GM12878 (cell line): ENCODE measurements at regions not wholly inside any gene's neighbourhood (a gene's known extent, or its start where the extent isn't known, plus 50 kb on each side); places are given as distances from the start of the nearest gene placed in this dataset.

Source experiments
- ATAC-seq: fragments of 200-7000 bp; cut with Tn5 transposase; 3 replicates; pipeline ENCODE4 v1.9.1; 2020; ENCODE audit warnings: mild to moderate bottlenecking, moderate library complexity
- BruUV-seq: library from RNA; stranded (reverse); fragments of 400-500 nt; replicated peaks from 2 replicates; lab custom pipeline; 2021; lab: Mats Ljungman, UMichigan
- CTCF ChIA-PET: fragments of 300-600 bp; sonication (Branson Sonifier 250); formaldehyde crosslinking; extraction: SDS; loops from one replicate; lab custom pipeline; 2021; ENCODE audit warnings: inconsistent platforms; lab: Yijun Ruan, JAX
- POLR2A ChIA-PET: fragments of 350-600 bp; formaldehyde crosslinking; extraction: SDS; loops from one replicate; lab custom pipeline; 2021; ENCODE audit warnings: inconsistent platforms; lab: Charles Lee
- RAD21 ChIA-PET: fragments of 300-600 bp; sonication (Branson Sonifier 250); formaldehyde crosslinking; loops from one replicate; lab custom pipeline; 2023; ENCODE audit warnings: antibody characterized with exemption; ENCODE audit not compliant: unreplicated experiment; lab: Charles Lee
- SMC1A ChIA-PET: fragments of 300-600 bp; sonication (Branson Sonifier 250); formaldehyde crosslinking; loops from one replicate; lab custom pipeline; 2023; ENCODE audit not compliant: unreplicated experiment, uncharacterized antibody; lab: Charles Lee
- DNase-seq: peaks from one replicate; pipeline ENCODE4 v3.0.0-alpha.2; 2011; ENCODE audit warnings: low read depth, low spot score
- FAIRE-seq: peaks from 3 replicates; lab custom pipeline; 2011; peaks lifted over from hg19 to GRCh38; lab: Jason Lieb, UNC
- H2AFZ ChIP-seq: 2 replicates; pipeline ENCODE4 v1.6.0; 2011; ENCODE audit warnings: low read depth, low read length, control low read depth; ENCODE audit not compliant: control insufficient read depth
- H3K27ac ChIP-seq: 2 replicates; pipeline ENCODE4 v1.5.1; 2011; ENCODE audit warnings: control low read depth; ENCODE audit not compliant: control insufficient read depth, insufficient read depth
- H3K27me3 ChIP-seq, 2 experiments: replicated peaks in 1 of 2; 2 replicates each; pipeline versions ENCODE4 v1.6.0 to v1.6.1; 2011; ENCODE audit warnings: low read length in 1 of 2; ENCODE audit not compliant: control insufficient read depth in 2 of 2, insufficient read depth in 2 of 2
- H3K36me3 ChIP-seq, 2 experiments: 2 replicates each; pipeline ENCODE4 v1.5.1; 2011; ENCODE audit warnings: low read length in 1 of 2; ENCODE audit not compliant: control insufficient read depth in 2 of 2, insufficient read depth in 2 of 2
- H3K4me1 ChIP-seq: 2 replicates; pipeline ENCODE4 v1.6.1; 2011; ENCODE audit warnings: mild to moderate bottlenecking, low read length, moderate library complexity, mixed read lengths; ENCODE audit not compliant: control insufficient read depth, insufficient read depth
- H3K4me2 ChIP-seq: 2 replicates; pipeline ENCODE4 v1.6.0; 2011; ENCODE audit warnings: control low read depth; ENCODE audit not compliant: control insufficient read depth, insufficient read depth
- H3K4me3 ChIP-seq: fragments of 200-600 bp; sonication (generic); 2 replicates; pipeline ENCODE4 v1.5.1; 2016
- H3K79me2 ChIP-seq: 2 replicates; pipeline ENCODE4 v1.6.0; 2011; ENCODE audit warnings: low read length; ENCODE audit not compliant: control insufficient read depth, insufficient read depth
- H3K9ac ChIP-seq: 2 replicates; pipeline ENCODE4 v1.8.0; 2011; ENCODE audit warnings: low read length, control low read depth, mixed read lengths; ENCODE audit not compliant: control insufficient read depth, insufficient read depth
- H3K9me3 ChIP-seq: replicated peaks from 3 replicates; pipeline ENCODE4 v1.5.1; 2011; ENCODE audit warnings: mild to moderate bottlenecking, low read length; ENCODE audit not compliant: control insufficient read depth, insufficient read depth
- H4K20me1 ChIP-seq: 2 replicates; pipeline ENCODE4 v1.6.0; 2011; ENCODE audit not compliant: control insufficient read depth, insufficient read depth
- BACH1 ChIP-seq: fragments of 450-650 bp; IDR thresholded peaks from 2 replicates; pipeline ENCODE4 v1.6.1; 2017; ENCODE audit warnings: mild to moderate bottlenecking, borderline replicate concordance
- CEBPZ ChIP-seq: fragments of 150-350 bp; IDR thresholded peaks from 2 replicates; pipeline ENCODE4 v1.6.1; 2016; ENCODE audit warnings: low read depth, low read length
- NR2C2 ChIP-seq: IDR thresholded peaks from 2 replicates; pipeline ENCODE4 v1.6.1; 2011; ENCODE audit warnings: borderline replicate concordance, low read depth; ENCODE audit not compliant: control insufficient read depth, insufficient read length
- SKIL ChIP-seq: fragments of 450-650 bp; IDR thresholded peaks from 2 replicates; pipeline ENCODE4 v1.6.1; 2017; ENCODE audit warnings: mild to moderate bottlenecking, low read depth, inconsistent platforms; ENCODE audit not compliant: poor library complexity, severe bottlenecking
- SREBF2 ChIP-seq: IDR thresholded peaks from 2 replicates; pipeline ENCODE4 v1.6.1; 2012; ENCODE audit warnings: mild to moderate bottlenecking, low read length
- SUZ12 ChIP-seq: fragments of 200-600 bp; sonication (generic); IDR thresholded peaks from one replicate; pipeline ENCODE4 v1.6.1; 2018; ENCODE audit warnings: antibody characterized with exemption, mild to moderate bottlenecking; ENCODE audit not compliant: unreplicated experiment
- ZNF622 ChIP-seq: fragments of 450-650 bp; IDR thresholded peaks from 2 replicates; pipeline ENCODE4 v1.6.1; 2017; ENCODE audit warnings: mild to moderate bottlenecking, inconsistent platforms
- ZSCAN29 ChIP-seq: fragments of 450-650 bp; IDR thresholded peaks from 2 replicates; pipeline ENCODE4 v1.6.1; 2017; ENCODE audit warnings: mild to moderate bottlenecking, moderate library complexity
- WGBS: methylation state at CpG from one replicate; pipeline ENCODE4 v1.1.6; 2016; ENCODE audit warnings: low lambda C conversion rate; ENCODE audit not compliant: insufficient replicate concordance, insufficient coverage; ENCODE audit errors: missing lambda C conversion rate; 5-methylcytosine and 5-hydroxymethylcytosine counted together
- in situ Hi-C: fragments of 300-500 bp; cut with MboI; formaldehyde crosslinking; loops from 9 replicates; pipeline ENCODE4 v1.14.3; 2018; ENCODE audit warnings: mixed read lengths
- intact Hi-C: fragments of 100-400 bp; cut with micrococcal nuclease; formaldehyde crosslinking; loops from one replicate; pipeline ENCODE4 v1.14.2; 2022; ENCODE audit not compliant: unreplicated experiment

DNA sequence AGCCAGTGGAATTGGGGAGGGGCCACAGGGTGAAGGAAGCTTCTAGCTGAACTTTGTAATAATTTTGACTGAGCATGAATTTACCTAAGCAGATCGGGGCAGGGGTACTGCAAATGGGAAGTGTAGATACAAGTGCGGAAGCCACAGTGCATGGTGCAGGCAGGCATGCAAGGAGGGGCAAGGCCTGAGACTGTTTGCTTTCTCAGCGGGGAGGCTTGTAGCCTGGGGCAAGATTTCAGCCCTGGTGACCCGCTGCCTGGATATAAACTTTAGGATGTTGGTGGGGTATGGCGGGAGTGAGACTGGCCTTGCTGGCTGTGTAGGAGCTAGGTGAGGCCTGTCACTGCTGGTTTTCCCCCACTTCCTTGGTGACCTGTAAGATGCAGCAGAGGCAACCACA lies 266.4 kb upstream of the PREP start:
- ChIA-PET RAD21 (no interaction called here), SMC1A (interaction anchor here (2.2 kb wide), 1 partner anchor 138 kb away, joined by 5 read pairs; no protein-coding TSS in a partner anchor), CTCF (no interaction called here), POLR2A (interaction anchor here (1.4 kb wide), 1 partner anchor 19 kb away, joined by 4 read pairs; no protein-coding TSS in a partner anchor)
- no peak overlapping the region for H2AFZ ChIP-seq
- in situ Hi-C loops (no loop called here), intact Hi-C loops (no loop called here)
- peaks cover 5% of the 10 kb centered on the region; the same call in 2 of the 3 replicates for H3K9me3 ChIP-seq
- WGBS, result 55% methylated on average over 5 of the region's 5 CpGs
- no peak overlapping the region for H3K27ac ChIP-seq
- no peak overlapping the region for H3K4me2 ChIP-seq
- H3K9ac ChIP-seq, result no peak overlapping the region
- H4K20me1 ChIP-seq, result no peaks in the 10 kb centered on the region
- no peak for FAIRE-seq
- H3K36me3 ChIP-seq, result no peaks in the 10 kb centered on the region
- ATAC-seq, result no peak
- no peak overlapping the region for H3K4me3 ChIP-seq
- TF ChIP-seq ZSCAN29, result no peak
- no peak for TF ChIP-seq SKIL
- no peak for TF ChIP-seq NR2C2
- no peak for TF ChIP-seq SREBF2
- no peak for TF ChIP-seq BACH1
- no peak for TF ChIP-seq ZNF622
- H3K27me3 ChIP-seq, result no peaks in the 10 kb centered on the region
- no TSS peak for BruUV-seq
- no peak for DNase-seq
- no peaks in the 10 kb centered on the region for H3K79me2 ChIP-seq
- no peaks in the 10 kb centered on the region for H3K4me1 ChIP-seq

GRCh38 chr6:105667056-105667455 lies 264.2 kb upstream of the PREP start:
- H3K4me1 ChIP-seq, result no peaks in the 10 kb centered on the region
- no peak for ATAC-seq
- no peaks in the 10 kb centered on the region for H3K79me2 ChIP-seq
- WGBS, result 77% methylated on average over 12 of the region's 12 CpGs
- ChIA-PET POLR2A (no interaction called here), CTCF (no interaction called here), RAD21 (no interaction called here), SMC1A (interaction anchor here (0.8 kb wide), 1 partner anchor 68 kb away, joined by 3 read pairs; no protein-coding TSS in a partner anchor)
- TF ChIP-seq SUZ12 (no peak), CEBPZ (no peak)
- no peak for FAIRE-seq
- no peak overlapping the region for H2AFZ ChIP-seq
- in situ Hi-C loops (no loop called here), intact Hi-C loops (no loop called here)
- H3K27ac ChIP-seq, result no peak overlapping the region
- no peak for DNase-seq
- no peak overlapping the region for H3K4me3 ChIP-seq
- H3K9me3 ChIP-seq, result peaks cover 6% of the 10 kb centered on the region; the same call in 2 of the 3 replicates
- no peaks in the 10 kb centered on the region for H3K27me3 ChIP-seq
- H3K9ac ChIP-seq, result no peak overlapping the region
- no peak overlapping the region for H3K4me2 ChIP-seq
- H4K20me1 ChIP-seq, result no peaks in the 10 kb centered on the region
- BruUV-seq, result no TSS peak
- no peaks in the 10 kb centered on the region for H3K36me3 ChIP-seq
